GM12874 (cell line): ENCODE measurements at regions not wholly inside any gene's neighbourhood (a gene's known extent, or its start where the extent isn't known, plus 50 kb on each side); places are given as distances from the start of the nearest gene placed in this dataset.

ENCODE experiments used
- TF ChIP-seq, protein P1 (sequence below): IDR thresholded peaks from 2 replicates; pipeline ENCODE4 v1.5.1; 2011; ENCODE audit warnings: low read depth, mild to moderate bottlenecking, control low read depth, low read length, moderate library complexity; ENCODE audit not compliant: insufficient read depth

DNA sequence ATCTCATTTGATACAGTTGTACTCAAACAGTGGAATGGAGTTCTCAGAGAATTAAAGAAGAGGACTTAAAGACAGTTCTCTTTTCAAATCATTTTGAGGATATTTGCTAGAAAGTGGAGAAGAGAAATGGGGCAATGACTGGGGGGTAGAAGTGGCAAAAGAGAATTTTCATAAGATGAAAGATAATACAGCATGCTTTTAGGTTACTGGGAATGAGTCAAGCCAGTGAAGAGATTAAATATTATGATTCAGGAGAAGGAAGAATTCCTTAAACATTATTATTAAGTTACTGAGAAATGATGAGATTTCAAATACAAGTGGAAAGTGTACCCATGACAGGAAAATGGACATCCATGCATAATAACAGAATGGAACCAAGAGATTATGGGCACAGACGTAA lies 219.0 kb upstream of the DKK2 start:
- TF ChIP-seq, protein P1, sequence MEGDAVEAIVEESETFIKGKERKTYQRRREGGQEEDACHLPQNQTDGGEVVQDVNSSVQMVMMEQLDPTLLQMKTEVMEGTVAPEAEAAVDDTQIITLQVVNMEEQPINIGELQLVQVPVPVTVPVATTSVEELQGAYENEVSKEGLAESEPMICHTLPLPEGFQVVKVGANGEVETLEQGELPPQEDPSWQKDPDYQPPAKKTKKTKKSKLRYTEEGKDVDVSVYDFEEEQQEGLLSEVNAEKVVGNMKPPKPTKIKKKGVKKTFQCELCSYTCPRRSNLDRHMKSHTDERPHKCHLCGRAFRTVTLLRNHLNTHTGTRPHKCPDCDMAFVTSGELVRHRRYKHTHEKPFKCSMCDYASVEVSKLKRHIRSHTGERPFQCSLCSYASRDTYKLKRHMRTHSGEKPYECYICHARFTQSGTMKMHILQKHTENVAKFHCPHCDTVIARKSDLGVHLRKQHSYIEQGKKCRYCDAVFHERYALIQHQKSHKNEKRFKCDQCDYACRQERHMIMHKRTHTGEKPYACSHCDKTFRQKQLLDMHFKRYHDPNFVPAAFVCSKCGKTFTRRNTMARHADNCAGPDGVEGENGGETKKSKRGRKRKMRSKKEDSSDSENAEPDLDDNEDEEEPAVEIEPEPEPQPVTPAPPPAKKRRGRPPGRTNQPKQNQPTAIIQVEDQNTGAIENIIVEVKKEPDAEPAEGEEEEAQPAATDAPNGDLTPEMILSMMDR = no peak

DNA sequence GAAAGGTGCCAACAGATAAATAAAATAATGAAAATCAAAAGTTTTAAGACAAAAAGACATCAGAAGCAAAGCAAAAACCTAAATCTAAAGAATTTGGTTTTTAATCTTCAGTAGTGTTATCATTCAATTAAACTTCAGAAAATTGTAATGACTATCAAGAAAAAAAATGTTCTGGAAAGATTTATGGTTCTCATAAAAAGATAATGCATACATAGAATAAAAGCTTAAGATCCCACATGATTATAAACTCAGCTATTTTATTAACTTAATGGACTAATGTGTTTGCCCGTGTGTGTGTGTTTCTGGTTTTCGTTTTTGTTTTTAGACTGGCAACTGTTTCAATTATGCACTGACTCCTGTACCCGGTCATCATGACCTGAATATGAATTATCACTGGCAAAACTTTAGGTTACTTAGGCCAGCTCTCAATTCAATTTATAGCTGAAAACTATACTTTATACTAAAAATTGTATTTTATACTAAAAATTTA lies 217.5 kb upstream of the DKK2 start:
- TF ChIP-seq, protein P1 = no peak

DNA sequence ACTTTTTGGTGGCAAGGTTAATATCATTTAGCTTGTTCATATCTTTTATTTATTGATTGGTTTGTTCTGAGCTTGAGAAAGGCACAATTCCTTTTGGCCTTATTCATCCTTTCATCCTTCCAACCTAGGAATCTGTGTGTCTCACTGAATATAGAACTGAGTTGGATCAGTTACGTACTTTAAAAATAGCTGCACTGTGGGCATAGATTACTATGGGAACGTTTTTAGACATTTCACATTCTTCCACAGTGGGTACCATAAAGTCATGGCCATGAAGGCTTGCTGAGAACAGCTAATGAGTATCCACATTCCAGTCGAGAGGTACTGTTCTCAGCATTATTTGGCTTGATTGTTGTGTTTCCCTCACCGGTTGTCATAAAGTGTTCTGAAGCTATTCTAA lies 217.0 kb upstream of the DKK2 start:
- TF ChIP-seq, protein P1 = no peak

GRCh38 chr4:107252571-107252970 lies 216.5 kb upstream of the DKK2 start:
- TF ChIP-seq, protein P1 = no peak

- TF ChIP-seq, protein P1 = no peak
These were observed 212.5 kb upstream of the DKK2 start for GRCh38 chr4:107248571-107248970.

- TF ChIP-seq, protein P1 = no peak
These were observed 211.6 kb upstream of the DKK2 start for GRCh38 chr4:107247738-107248137.

- TF ChIP-seq, protein P1 = no peak
These were observed 210.6 kb upstream of the DKK2 start for GRCh38 chr4:107246761-107247160.
